Esophagus muscularis mucosa (tissue), 3 donors: ENCODE measurements at regions not wholly inside any gene's neighbourhood (a gene's known extent, or its start where the extent isn't known, plus 50 kb on each side); places are given as distances from the start of the nearest gene placed in this dataset.

Experiments used
- CTCF ChIP-seq, 3 experiments: fragments of 200-600 bp in 2 of 3; fragments of 450-650 bp in 1 of 3; sonication (generic) in 2 of 3; IDR thresholded peaks; one replicate each; pipeline ENCODE4 v1.5.1; 2017 to 2019; ENCODE audit warnings: antibody characterized with exemption in 3 of 3, mild to moderate bottlenecking in 2 of 3, moderate library complexity in 1 of 3
- POLR2A ChIP-seq: fragments of 450-650 bp; IDR thresholded peaks from one replicate; pipeline ENCODE4 v1.6.1; 2017; ENCODE audit warnings: antibody characterized with exemption, moderate library complexity, mild to moderate bottlenecking, low read depth
- POLR2AphosphoS5 ChIP-seq, 2 donors: sonication (generic); formaldehyde crosslinking; IDR thresholded peaks; one replicate each; pipeline ENCODE4 v1.6.1; 2017; ENCODE audit warnings: antibody characterized with exemption in 2 of 2

- TF ChIP-seq POLR2AphosphoS5 (IDR thresholded peaks at IDR 0.05) (no peak), CTCF (IDR thresholded peaks at IDR 0.05) (no peak), POLR2A (no peak)
These were observed 107.0 kb downstream of the NAV1 start for GRCh38 chr1:201645956-201646355.
